GM12878 (cell line): ENCODE measurements at regions not wholly inside any gene's neighbourhood (a gene's known extent, or its start where the extent isn't known, plus 50 kb on each side); places are given as distances from the start of the nearest gene placed in this dataset.

Experiments used
- ATAC-seq: fragments of 200-7000 bp; cut with Tn5 transposase; 3 replicates; pipeline ENCODE4 v1.9.1; 2020; ENCODE audit warnings: mild to moderate bottlenecking, moderate library complexity
- BruUV-seq: library from RNA; stranded (reverse); fragments of 400-500 nt; replicated peaks from 2 replicates; lab custom pipeline; 2021; lab: Mats Ljungman, UMichigan
- CTCF ChIA-PET: fragments of 300-600 bp; sonication (Branson Sonifier 250); formaldehyde crosslinking; extraction: SDS; loops from one replicate; lab custom pipeline; 2021; ENCODE audit warnings: inconsistent platforms; lab: Yijun Ruan, JAX
- POLR2A ChIA-PET: fragments of 350-600 bp; formaldehyde crosslinking; extraction: SDS; loops from one replicate; lab custom pipeline; 2021; ENCODE audit warnings: inconsistent platforms; lab: Charles Lee
- RAD21 ChIA-PET: fragments of 300-600 bp; sonication (Branson Sonifier 250); formaldehyde crosslinking; loops from one replicate; lab custom pipeline; 2023; ENCODE audit warnings: antibody characterized with exemption; ENCODE audit not compliant: unreplicated experiment; lab: Charles Lee
- SMC1A ChIA-PET: fragments of 300-600 bp; sonication (Branson Sonifier 250); formaldehyde crosslinking; loops from one replicate; lab custom pipeline; 2023; ENCODE audit not compliant: unreplicated experiment, uncharacterized antibody; lab: Charles Lee
- DNase-seq: peaks from one replicate; pipeline ENCODE4 v3.0.0-alpha.2; 2011; ENCODE audit warnings: low read depth, low spot score
- FAIRE-seq: peaks from 3 replicates; lab custom pipeline; 2011; peaks lifted over from hg19 to GRCh38; lab: Jason Lieb, UNC
- H2AFZ ChIP-seq: 2 replicates; pipeline ENCODE4 v1.6.0; 2011; ENCODE audit warnings: low read depth, low read length, control low read depth; ENCODE audit not compliant: control insufficient read depth
- H3K27ac ChIP-seq: 2 replicates; pipeline ENCODE4 v1.5.1; 2011; ENCODE audit warnings: control low read depth; ENCODE audit not compliant: control insufficient read depth, insufficient read depth
- H3K27me3 ChIP-seq, 2 experiments: replicated peaks in 1 of 2; 2 replicates each; pipeline versions ENCODE4 v1.6.0 to v1.6.1; 2011; ENCODE audit warnings: low read length in 1 of 2; ENCODE audit not compliant: control insufficient read depth in 2 of 2, insufficient read depth in 2 of 2
- H3K36me3 ChIP-seq, 2 experiments: 2 replicates each; pipeline ENCODE4 v1.5.1; 2011; ENCODE audit warnings: low read length in 1 of 2; ENCODE audit not compliant: control insufficient read depth in 2 of 2, insufficient read depth in 2 of 2
- H3K4me1 ChIP-seq: 2 replicates; pipeline ENCODE4 v1.6.1; 2011; ENCODE audit warnings: mild to moderate bottlenecking, low read length, moderate library complexity, mixed read lengths; ENCODE audit not compliant: control insufficient read depth, insufficient read depth
- H3K4me2 ChIP-seq: 2 replicates; pipeline ENCODE4 v1.6.0; 2011; ENCODE audit warnings: control low read depth; ENCODE audit not compliant: control insufficient read depth, insufficient read depth
- H3K4me3 ChIP-seq: fragments of 200-600 bp; sonication (generic); 2 replicates; pipeline ENCODE4 v1.5.1; 2016
- H3K79me2 ChIP-seq: 2 replicates; pipeline ENCODE4 v1.6.0; 2011; ENCODE audit warnings: low read length; ENCODE audit not compliant: control insufficient read depth, insufficient read depth
- H3K9ac ChIP-seq: 2 replicates; pipeline ENCODE4 v1.8.0; 2011; ENCODE audit warnings: low read length, control low read depth, mixed read lengths; ENCODE audit not compliant: control insufficient read depth, insufficient read depth
- H3K9me3 ChIP-seq: replicated peaks from 3 replicates; pipeline ENCODE4 v1.5.1; 2011; ENCODE audit warnings: mild to moderate bottlenecking, low read length; ENCODE audit not compliant: control insufficient read depth, insufficient read depth
- H4K20me1 ChIP-seq: 2 replicates; pipeline ENCODE4 v1.6.0; 2011; ENCODE audit not compliant: control insufficient read depth, insufficient read depth
- CEBPB ChIP-seq, 2 experiments: fragments of 150-350 bp in 1 of 2; IDR thresholded peaks; 2 replicates each; pipeline ENCODE4 v1.6.1; 2012 to 2014; ENCODE audit warnings: low read depth in 2 of 2, low read length in 2 of 2, borderline replicate concordance in 1 of 2, inconsistent platforms in 1 of 2
- GATAD2B ChIP-seq: fragments of 450-650 bp; conservative IDR thresholded peaks from 2 replicates; pipeline ENCODE4 v1.6.1; 2017; ENCODE audit warnings: low read depth, mild to moderate bottlenecking, moderate library complexity
- HDAC2 ChIP-seq: fragments of 200-600 bp; sonication (generic); IDR thresholded peaks from 2 replicates; pipeline ENCODE4 v1.6.1; 2017
- JUND ChIP-seq: IDR thresholded peaks from 2 replicates; pipeline ENCODE4 v1.6.1; 2012; ENCODE audit warnings: low read depth, mild to moderate bottlenecking, low read length, improper control_type of control experiment, moderate library complexity
- NFYA ChIP-seq: IDR thresholded peaks from 2 replicates; pipeline ENCODE4 v1.6.1; 2011; ENCODE audit warnings: low read depth, mild to moderate bottlenecking, low read length, improper control_type of control experiment, borderline replicate concordance
- POLR2AphosphoS2 ChIP-seq: IDR thresholded peaks from 2 replicates; pipeline ENCODE4 v1.6.1; 2011; ENCODE audit warnings: low read depth, mild to moderate bottlenecking, low read length, improper control_type of control experiment, moderate library complexity
- POLR2AphosphoS5 ChIP-seq: IDR thresholded peaks from 2 replicates; pipeline ENCODE4 v1.6.1; 2011; ENCODE audit warnings: mild to moderate bottlenecking, low read length, inconsistent platforms
- RB1 ChIP-seq: fragments of 450-650 bp; formaldehyde crosslinking; IDR thresholded peaks from 2 replicates; pipeline ENCODE4 v1.6.1; 2017; ENCODE audit warnings: mild to moderate bottlenecking, borderline replicate concordance
- RBBP5 ChIP-seq: fragments of 200-600 bp; sonication (generic); conservative IDR thresholded peaks from 2 replicates; pipeline ENCODE4 v1.6.1; 2016
- RFX5 ChIP-seq: IDR thresholded peaks from 2 replicates; pipeline ENCODE4 v1.6.1; 2011; ENCODE audit warnings: low read depth, low read length, improper control_type of control experiment
- SIN3A ChIP-seq: IDR thresholded peaks from 2 replicates; pipeline ENCODE4 v1.6.1; 2012; ENCODE audit warnings: low read depth, low read length, improper control_type of control experiment
- WGBS: methylation state at CpG from one replicate; pipeline ENCODE4 v1.1.6; 2016; ENCODE audit warnings: low lambda C conversion rate; ENCODE audit not compliant: insufficient replicate concordance, insufficient coverage; ENCODE audit errors: missing lambda C conversion rate; 5-methylcytosine and 5-hydroxymethylcytosine counted together
- in situ Hi-C: fragments of 300-500 bp; cut with MboI; formaldehyde crosslinking; loops from 9 replicates; pipeline ENCODE4 v1.14.3; 2018; ENCODE audit warnings: mixed read lengths
- intact Hi-C: fragments of 100-400 bp; cut with micrococcal nuclease; formaldehyde crosslinking; loops from one replicate; pipeline ENCODE4 v1.14.2; 2022; ENCODE audit not compliant: unreplicated experiment
- TF ChIP-seq, protein P1 (sequence below): IDR thresholded peaks from 2 replicates; pipeline ENCODE4 v1.6.1; 2012; ENCODE audit warnings: low read length, inconsistent platforms
- TF ChIP-seq, protein P2 (sequence below): IDR thresholded peaks from 2 replicates; pipeline ENCODE4 v1.6.1; 2012; ENCODE audit warnings: improper control_type of control experiment, low read depth, low read length; ENCODE audit not compliant: insufficient replicate concordance
- TF ChIP-seq, protein P3 (sequence below): IDR thresholded peaks from 2 replicates; pipeline ENCODE4 v1.6.1; 2012; ENCODE audit warnings: low read depth, low read length, improper control_type of control experiment
- TF ChIP-seq, protein P4 (sequence below): IDR thresholded peaks from 2 replicates; pipeline ENCODE4 v1.6.1; 2011; ENCODE audit warnings: low read depth, low read length, improper control_type of control experiment, borderline replicate concordance
- TF ChIP-seq, protein P5 (sequence below): fragments of 450-650 bp; IDR thresholded peaks from 2 replicates; pipeline ENCODE4 v1.6.1; 2014; ENCODE audit warnings: mild to moderate bottlenecking

DNA sequence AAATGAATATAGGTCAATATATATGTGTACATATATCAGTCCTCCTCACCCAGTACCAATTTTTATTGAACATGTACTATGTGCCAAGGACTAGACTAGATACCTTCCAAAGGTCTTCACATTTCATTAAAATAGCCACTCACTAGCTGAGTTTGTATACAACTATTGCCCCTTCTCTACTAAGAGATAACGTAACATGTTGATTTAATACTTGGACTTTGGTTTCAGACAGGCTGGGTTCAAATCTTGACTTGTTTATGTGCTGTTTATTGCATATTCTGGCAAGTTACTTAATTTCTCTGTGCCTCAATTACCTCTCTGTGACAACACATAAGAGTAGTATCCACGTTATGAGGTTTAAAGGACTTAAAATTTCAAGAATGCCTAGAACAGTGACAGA lies 184.5 kb downstream of the MTX2 start:
- Histone ChIP-seq H3K9ac (no peak overlapping the region), H4K20me1 (no peaks in the 10 kb centered on the region), H3K4me1 (no peaks in the 10 kb centered on the region), H2AFZ (no peak overlapping the region), H3K27me3 (no peaks in the 10 kb centered on the region), H3K4me2 (no peak overlapping the region), H3K36me3 (no peaks in the 10 kb centered on the region), H3K79me2 (no peaks in the 10 kb centered on the region), H3K9me3 (no peaks in the 10 kb centered on the region), H3K27ac (no peak overlapping the region), H3K4me3 (no peak overlapping the region)
- ChIA-PET CTCF (interaction anchor here (0.8 to 8.5 kb wide), 21 partner anchors 8 to 326 kb away, joined by 3 to 157 read pairs (median 6); no protein-coding TSS in a partner anchor), POLR2A (no interaction called here), SMC1A (interaction anchor here (1.0 to 4.3 kb wide), 15 partner anchors 8 to 692 kb away, joined by 3 to 78 read pairs (median 6); no protein-coding TSS in a partner anchor), RAD21 (interaction anchor here (1.3 to 6.0 kb wide), 7 partner anchors 8 to 326 kb away, joined by 5 to 89 read pairs (median 17); no protein-coding TSS in a partner anchor)
- no peak for DNase-seq
- in situ Hi-C loops = no loop called here
- intact Hi-C loops = loop anchor here (2.0 to 10.0 kb wide), 4 partner anchors 179 to 361 kb away; no protein-coding TSS in a partner anchor
- BruUV-seq = no TSS peak
- no peak for FAIRE-seq
- WGBS = 0% methylated on average over 2 of the region's 2 CpGs
- no peak for ATAC-seq
- TF ChIP-seq RFX5 = no peak
- no peak for TF ChIP-seq NFYA
- no peak for TF ChIP-seq POLR2AphosphoS2
- TF ChIP-seq GATAD2B = no peak
- TF ChIP-seq, protein P1, sequence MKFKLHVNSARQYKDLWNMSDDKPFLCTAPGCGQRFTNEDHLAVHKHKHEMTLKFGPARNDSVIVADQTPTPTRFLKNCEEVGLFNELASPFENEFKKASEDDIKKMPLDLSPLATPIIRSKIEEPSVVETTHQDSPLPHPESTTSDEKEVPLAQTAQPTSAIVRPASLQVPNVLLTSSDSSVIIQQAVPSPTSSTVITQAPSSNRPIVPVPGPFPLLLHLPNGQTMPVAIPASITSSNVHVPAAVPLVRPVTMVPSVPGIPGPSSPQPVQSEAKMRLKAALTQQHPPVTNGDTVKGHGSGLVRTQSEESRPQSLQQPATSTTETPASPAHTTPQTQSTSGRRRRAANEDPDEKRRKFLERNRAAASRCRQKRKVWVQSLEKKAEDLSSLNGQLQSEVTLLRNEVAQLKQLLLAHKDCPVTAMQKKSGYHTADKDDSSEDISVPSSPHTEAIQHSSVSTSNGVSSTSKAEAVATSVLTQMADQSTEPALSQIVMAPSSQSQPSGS = no peak
- no peak for TF ChIP-seq CEBPB (IDR thresholded peaks at IDR 0.05; ENCODE audit: borderline replicate concordance in 1 of 2, low read depth in 2 of 2, low read length in 2 of 2)
- TF ChIP-seq, protein P2, sequence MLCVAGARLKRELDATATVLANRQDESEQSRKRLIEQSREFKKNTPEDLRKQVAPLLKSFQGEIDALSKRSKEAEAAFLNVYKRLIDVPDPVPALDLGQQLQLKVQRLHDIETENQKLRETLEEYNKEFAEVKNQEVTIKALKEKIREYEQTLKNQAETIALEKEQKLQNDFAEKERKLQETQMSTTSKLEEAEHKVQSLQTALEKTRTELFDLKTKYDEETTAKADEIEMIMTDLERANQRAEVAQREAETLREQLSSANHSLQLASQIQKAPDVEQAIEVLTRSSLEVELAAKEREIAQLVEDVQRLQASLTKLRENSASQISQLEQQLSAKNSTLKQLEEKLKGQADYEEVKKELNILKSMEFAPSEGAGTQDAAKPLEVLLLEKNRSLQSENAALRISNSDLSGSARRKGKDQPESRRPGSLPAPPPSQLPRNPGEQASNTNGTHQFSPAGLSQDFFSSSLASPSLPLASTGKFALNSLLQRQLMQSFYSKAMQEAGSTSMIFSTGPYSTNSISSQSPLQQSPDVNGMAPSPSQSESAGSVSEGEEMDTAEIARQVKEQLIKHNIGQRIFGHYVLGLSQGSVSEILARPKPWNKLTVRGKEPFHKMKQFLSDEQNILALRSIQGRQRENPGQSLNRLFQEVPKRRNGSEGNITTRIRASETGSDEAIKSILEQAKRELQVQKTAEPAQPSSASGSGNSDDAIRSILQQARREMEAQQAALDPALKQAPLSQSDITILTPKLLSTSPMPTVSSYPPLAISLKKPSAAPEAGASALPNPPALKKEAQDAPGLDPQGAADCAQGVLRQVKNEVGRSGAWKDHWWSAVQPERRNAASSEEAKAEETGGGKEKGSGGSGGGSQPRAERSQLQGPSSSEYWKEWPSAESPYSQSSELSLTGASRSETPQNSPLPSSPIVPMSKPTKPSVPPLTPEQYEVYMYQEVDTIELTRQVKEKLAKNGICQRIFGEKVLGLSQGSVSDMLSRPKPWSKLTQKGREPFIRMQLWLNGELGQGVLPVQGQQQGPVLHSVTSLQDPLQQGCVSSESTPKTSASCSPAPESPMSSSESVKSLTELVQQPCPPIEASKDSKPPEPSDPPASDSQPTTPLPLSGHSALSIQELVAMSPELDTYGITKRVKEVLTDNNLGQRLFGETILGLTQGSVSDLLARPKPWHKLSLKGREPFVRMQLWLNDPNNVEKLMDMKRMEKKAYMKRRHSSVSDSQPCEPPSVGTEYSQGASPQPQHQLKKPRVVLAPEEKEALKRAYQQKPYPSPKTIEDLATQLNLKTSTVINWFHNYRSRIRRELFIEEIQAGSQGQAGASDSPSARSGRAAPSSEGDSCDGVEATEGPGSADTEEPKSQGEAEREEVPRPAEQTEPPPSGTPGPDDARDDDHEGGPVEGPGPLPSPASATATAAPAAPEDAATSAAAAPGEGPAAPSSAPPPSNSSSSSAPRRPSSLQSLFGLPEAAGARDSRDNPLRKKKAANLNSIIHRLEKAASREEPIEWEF = no peak
- no peak for TF ChIP-seq JUND
- TF ChIP-seq, protein P3, sequence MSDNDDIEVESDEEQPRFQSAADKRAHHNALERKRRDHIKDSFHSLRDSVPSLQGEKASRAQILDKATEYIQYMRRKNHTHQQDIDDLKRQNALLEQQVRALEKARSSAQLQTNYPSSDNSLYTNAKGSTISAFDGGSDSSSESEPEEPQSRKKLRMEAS = no peak
- TF ChIP-seq HDAC2 = no peak
- TF ChIP-seq, protein P4, sequence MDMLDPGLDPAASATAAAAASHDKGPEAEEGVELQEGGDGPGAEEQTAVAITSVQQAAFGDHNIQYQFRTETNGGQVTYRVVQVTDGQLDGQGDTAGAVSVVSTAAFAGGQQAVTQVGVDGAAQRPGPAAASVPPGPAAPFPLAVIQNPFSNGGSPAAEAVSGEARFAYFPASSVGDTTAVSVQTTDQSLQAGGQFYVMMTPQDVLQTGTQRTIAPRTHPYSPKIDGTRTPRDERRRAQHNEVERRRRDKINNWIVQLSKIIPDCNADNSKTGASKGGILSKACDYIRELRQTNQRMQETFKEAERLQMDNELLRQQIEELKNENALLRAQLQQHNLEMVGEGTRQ = no peak
- no peak for TF ChIP-seq RBBP5
- no peak for TF ChIP-seq RB1
- TF ChIP-seq, protein P5, sequence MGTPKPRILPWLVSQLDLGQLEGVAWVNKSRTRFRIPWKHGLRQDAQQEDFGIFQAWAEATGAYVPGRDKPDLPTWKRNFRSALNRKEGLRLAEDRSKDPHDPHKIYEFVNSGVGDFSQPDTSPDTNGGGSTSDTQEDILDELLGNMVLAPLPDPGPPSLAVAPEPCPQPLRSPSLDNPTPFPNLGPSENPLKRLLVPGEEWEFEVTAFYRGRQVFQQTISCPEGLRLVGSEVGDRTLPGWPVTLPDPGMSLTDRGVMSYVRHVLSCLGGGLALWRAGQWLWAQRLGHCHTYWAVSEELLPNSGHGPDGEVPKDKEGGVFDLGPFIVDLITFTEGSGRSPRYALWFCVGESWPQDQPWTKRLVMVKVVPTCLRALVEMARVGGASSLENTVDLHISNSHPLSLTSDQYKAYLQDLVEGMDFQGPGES = no peak
- no peak for TF ChIP-seq POLR2AphosphoS5
- no peak for TF ChIP-seq SIN3A
